Ovary (tissue), 3 donors: ENCODE measurements at regions not wholly inside any gene's neighbourhood (a gene's known extent, or its start where the extent isn't known, plus 50 kb on each side); places are given as distances from the start of the nearest gene placed in this dataset.

Experiments
- CTCF ChIP-seq, 3 donors: fragments of 450-650 bp in 2 of 3; fragments of 200-600 bp in 1 of 3; IDR thresholded peaks; one replicate each; pipeline versions ENCODE4 v1.5.1 to v1.8.0; 2016 to 2022; ENCODE audit warnings: antibody characterized with exemption in 3 of 3, mild to moderate bottlenecking in 1 of 3
- POLR2A ChIP-seq: fragments of 450-650 bp; IDR thresholded peaks from one replicate; pipeline ENCODE4 v1.6.1; 2017; ENCODE audit warnings: antibody characterized with exemption, mild to moderate bottlenecking, moderate library complexity
- donor health status: DM: no; HTN: no; CAD: no.

GRCh38 chr4:82256718-82257117 lies 117.1 kb downstream of the HNRNPD start:
- TF ChIP-seq POLR2A, result no peak
- no peak for TF ChIP-seq CTCF (IDR thresholded peaks at IDR 0.05)
